ENCODE measurements at regions not wholly inside any gene's neighbourhood (a gene's known extent, or its start where the extent isn't known, plus 50 kb on each side); places are given as distances from the start of the nearest gene placed in this dataset.
A peak's percentile ranks its signal among the peaks of the same experiment; 100 is the strongest.

DNA sequence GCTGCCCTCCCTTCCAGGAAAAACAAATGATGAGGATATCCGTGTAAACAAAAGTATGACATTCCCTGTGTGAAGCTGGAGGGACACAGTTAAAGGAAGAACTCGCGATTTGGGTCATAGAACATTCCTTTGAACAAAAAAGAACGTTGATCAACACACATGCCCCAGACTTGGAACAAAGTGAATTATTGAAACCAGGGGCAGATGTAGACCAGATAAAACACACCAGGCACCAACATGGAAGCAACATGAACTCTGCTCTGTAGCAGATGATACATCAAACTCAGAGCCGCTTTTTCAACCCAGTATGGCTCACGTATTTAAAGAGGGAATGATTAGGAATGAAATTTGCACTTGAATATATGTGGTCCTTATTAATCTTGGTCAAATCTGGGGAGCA is 206.5 kb downstream of the TMEM182 start:
- no peak for DNase-seq

DNA sequence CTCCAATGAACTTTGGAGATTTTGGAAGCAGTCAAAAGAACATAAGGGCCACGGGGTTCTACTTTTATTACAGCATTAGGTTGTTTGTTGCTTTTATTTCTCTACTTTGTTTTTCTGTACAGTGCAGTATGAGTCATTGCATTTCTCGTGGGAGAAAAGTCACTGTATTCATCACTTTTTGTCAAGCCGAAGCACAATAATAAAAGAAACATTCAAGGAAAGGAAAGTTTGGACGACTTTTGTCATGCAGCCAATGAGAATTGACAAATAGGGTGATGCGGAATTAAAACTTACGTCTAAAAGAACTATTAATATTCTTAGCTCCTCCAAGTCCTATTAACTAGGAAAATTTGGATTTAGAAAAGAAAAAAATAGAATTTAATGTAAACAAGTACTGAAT is 209.9 kb downstream of the TMEM182 start:
- no peak for DNase-seq

DNA sequence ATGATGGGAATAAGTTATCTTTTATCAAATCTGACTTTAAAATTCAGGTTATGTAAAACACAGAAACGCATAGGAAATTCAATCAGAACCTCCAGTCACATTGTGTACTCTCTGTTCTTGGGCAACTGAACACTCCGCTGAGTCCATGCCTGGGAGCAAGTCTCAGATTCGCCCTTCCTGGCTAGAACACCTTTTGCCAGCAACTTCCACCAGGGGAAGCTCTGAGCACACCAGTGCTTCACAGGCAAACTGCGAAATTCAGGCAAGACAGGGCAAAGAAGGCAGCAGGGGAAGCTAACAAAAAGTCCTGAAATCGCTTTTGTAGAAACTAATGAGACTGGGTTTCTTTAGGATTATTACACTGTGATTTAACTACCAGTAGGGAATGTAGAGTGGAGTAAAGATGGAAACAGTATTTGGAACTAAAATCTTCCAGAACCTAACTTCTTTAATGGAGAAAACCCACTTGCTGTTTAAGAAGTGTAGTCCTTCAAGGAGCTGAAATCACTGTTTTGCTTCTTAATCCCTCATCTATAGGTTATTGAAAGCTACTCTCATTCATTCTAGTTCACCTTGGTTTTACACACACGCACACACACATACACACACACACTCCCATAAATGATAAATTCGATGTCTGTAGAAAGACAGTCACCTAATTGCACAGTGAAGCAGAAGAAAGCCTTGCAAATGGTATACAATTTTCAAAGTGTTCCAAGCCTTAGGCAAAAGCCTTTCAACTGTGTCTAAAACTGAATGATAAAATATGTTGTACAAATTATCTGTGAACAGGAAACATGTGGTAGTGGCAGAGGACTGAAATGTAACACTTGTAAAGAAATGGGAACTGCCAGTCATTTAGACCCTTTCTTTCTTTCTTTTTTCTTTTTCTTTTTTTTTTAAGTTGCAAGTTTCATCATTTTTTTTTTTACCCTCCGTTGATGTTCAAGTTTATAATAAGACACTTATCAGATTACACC is 214.5 kb downstream of the TMEM182 start:
- peak; percentile 85 for DNase-seq

DNA sequence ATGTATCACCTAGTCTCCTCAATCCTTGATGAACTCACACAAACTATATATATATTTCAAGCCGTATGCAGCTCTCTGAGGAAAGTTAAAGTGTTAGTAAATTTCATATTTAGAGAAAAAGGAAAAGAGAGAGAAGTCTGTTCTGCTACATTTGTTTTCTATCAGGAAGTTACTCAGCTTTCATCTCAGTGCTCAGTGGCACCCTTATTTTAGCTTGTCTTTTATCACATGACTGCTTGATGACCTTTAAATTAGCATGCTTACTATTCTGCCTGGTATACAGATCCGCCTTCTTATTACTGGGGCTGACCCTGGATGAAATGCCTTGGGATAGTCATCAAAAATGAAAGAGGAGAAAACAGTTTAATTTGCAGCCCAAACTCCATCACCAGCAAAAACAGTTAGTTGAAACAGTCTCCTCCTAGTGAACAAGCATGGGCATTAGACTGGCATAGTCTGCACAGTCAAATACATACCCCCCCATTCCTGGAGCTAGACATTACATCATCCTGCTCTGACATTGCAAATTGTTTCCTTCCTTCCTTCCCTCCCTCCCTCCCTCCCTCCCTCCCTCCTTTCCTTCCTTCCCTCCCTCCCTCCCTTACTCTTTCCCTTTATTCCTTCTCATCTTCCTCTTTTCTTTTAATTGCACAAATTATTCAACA is 215.7 kb downstream of the TMEM182 start:
- no peak for DNase-seq

DNA sequence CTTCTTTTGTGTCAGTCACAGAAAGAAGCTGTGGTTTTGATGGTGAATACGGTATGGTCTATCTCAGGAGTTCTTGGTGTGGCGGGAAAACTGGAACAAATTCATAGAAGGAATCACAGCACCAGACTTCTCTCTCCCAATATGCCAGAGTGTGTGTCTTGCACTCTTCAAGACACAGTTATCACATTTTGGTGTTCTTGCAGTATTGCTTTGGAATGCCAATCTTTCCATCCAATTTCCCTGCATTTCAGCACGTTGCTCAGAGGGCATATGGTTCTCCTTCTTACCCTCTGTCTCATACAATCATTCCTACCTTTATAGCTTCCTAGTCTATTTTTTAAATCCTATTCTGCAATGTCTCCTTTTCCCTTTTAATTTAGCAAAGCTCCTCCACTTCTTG is 216.3 kb downstream of the TMEM182 start:
- DNase-seq = no peak

DNA sequence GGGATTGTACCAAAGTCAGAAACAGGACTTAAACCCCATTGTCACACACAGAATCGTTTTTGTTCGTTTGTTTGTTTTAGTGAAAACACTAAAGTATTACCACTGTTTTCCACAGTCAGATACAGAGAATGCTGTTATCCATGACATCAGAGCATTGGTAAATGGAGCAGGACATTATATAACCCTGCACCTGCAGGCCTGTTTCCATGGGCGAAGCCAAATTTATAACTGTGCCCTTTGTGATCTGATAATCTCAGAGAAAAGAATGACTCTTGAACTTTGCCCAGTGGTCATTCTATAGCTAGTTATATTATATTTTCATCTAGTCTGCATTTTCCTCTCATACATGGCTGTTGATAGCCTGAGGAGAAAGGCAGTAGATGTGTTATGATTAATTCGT is 217.6 kb downstream of the TMEM182 start:
- DNase-seq = no peak

DNA sequence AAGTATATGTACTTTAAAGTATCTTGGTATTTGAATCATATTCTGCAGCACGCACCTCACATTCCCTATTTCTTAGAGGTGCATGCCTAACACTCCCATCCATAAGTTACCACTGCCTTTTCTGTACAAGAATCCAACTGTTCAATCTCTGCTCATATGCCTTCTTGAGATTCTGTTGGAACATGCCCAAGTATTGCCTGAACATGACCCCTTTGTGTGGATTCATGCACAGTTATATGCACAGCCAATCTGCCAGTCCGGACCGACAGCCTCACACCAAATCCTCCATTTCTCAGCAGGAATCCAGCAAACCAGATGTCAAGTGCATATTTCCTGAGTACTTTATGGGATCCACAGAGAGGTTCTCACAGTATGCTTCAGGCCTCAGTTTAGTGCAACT is 222.0 kb downstream of the TMEM182 start:
- peak; percentile 90 for DNase-seq

DNA sequence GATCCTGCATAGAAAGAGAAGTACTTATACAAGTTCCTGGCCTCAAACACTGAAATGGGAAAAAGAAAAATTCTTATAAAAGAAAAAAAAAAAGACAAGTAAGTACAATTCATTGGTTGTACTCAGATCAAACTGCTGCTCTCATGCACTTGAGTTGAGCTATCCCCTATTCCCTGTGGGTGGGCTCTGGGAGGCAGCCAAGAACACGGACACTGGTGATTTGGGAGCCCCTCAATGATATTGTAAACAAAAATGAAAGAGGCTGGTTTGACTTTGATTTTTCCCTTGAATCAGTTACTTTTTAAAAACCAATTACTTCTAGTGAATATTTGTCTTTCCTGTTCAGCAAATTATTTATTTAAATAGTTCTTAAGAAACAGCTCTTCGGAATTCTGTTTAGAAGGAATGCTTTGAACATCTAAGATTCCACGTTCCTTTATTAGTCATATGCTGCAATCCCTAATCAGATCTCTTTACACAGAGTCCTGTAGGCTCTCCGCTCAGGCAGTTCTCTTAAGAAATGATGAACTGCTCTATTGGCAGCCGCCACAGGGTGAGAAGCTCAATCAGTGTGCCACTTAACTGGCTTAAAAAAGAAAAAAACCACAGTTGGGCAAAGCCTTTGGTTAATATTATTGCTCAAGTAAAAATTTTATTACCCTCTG is 225.1 kb downstream of the TMEM182 start:
- no peak for DNase-seq

DNA sequence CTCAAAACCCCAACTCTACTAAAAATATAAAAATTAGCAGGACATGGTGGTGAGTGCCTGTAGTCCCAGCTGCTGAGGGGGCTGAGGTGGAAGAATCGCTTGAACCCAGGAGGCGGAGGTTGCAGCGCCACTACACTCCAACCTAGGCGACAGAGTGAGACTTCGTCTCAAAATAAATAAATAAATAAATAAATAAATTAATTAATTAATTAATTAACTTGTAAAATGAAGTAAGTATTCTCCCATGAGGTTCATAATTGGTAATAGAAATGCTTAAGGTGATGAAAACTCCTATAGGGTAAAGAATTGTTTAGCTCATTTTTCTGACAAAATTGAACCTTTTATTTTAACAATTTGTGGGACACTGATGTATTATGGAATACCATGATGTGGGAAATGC is 230.8 kb downstream of the TMEM182 start:
- no peak for DNase-seq

DNA sequence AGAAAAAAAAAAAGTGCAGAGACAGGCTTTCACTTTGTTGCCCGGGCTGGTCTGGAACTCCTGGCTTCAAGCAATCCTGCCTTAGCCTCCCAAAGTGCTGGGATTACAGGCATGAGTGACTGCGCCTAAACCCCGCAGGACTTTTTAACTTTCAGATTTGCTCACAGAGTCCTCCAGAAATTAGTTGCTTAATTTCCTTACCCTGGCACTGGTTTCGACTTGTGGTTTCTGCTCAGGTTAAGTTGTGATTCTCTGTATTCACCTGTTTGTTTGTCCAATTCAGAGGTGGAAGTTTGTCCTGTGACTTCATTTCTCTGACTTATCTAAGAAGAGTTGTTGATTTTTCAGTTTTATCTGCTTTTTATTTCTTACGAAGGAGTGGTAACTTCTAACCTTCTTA is 238.1 kb downstream of the TMEM182 start:
- no peak for DNase-seq

DNA sequence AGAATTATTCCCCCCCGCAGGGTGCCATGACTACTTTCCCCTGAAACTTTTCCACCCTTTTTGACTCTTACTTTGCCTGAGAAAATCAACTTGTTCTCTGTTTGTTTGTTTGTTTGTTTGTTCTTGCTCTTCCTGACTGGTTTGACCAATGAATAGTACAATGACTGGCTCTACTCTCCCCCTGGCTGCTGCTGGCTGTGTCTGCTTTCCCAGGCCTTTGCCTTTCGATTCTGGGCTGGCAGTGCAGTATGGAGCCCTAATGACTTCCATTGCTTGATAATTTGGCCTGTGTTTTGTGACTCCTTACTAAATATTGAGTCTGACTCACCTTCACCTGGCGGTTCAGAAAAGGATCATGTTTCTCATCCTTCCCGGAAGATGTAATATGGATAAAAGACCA is 241.1 kb downstream of the TMEM182 start:
- no peak for DNase-seq

DNA sequence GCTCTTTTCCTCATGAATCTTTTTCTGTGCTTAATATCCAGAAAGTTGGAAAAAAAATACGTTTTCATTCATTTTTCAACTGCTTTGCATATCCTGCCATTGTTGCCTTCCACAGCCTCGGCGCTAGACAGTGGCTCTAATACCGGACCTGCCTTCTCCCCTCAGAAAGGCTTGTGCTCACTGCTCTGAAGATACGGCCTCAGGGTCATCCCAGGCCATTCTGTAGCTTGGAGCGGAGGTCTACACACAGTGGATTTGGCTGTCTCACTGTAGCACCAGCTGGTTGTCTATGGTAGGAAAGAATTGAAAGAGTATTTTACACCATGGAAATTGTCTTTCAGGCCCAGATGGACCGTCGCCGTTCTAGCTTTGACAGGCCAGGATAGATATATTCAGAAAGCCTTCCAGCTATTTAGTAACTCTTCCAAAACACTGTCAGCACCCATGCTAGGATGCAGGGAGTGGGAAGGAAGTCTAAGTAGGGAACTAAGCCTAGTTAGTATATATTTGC is 242.0 kb downstream of the TMEM182 start:
- DNase-seq = no peak

DNA sequence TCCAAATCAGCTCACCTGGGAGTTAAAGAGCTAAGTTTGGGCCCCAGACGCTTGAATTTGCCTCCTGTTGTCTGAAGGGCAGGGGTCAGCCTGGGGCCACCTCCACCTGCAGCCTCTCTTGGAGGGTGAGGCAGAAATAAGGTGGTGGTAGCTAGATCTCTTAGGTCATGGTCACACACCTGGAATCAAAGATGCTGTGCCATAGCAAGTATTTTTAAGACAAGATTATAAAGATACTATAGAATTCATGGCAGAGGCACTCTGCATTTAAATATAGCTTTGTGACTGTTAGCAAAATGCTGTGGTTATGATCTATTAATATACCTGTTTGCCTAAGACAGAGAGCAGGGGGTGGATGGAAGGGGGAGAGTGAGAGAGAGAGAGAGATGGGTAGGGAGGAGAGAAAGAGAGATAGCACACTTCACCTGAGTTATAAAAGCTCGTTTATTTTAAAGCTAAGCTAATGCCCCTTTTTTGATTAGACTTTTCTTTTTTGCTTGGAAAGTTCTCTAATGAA is 242.7 kb downstream of the TMEM182 start:
- DNase-seq = no peak

DNA sequence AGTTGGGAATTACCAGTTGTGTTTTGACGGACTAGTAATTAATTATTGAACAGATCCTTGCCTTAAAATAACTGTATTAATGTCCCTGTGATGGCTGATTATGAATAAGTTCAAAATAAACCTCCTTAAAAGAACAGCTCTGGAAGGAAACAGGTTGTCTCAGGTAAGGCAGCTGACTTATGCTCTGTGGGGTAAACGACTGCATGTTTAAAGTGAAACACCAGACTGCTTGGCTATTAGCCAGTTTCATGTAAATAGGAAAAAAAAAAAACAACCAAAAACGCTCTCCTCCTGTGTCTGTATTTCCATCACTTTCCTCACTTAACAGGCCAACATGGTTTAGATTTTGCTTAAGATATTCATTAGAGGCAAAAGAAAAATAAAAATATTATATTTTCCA is 243.6 kb downstream of the TMEM182 start:
- peak; percentile 95 for DNase-seq

DNA sequence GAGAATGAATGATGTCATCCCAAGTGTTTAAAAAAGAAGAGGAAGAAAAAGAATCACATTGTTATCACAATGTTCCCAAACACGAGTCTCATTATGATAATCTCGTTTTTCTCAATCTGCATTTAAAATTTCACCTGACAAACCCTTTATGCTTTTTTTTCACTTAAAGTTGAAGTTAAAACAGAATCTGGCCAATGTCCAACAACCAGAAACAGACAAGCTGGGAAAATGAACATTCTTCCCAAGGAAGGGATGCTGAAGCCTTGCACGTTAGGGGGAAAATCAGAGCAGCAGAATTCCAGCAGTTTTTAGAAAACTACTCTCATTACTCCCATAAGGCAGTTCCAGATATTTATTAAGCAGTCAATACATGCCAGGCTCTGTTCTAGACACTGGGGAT is 245.3 kb downstream of the TMEM182 start:
- DNase-seq = no peak

DNA sequence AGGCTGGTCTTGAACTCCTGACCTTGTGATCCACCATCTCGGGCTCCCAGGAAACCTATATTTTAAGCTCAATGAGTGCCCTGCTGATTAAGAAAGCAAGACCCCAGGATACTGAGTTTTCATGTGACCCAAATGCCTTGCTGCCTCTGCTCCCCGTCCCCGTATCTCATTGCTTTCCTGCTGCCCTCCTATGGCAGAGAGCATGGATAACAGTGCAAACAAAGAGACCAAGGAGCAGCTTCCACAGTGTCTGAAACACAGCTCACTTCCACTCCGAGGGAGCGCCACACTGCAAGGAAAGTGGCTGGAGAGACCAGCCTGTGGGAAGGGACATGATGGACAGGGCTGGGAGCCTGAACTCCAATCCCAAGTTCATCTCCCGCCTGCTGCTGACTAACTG is 246.8 kb downstream of the TMEM182 start:
- DNase-seq = no peak

DNA sequence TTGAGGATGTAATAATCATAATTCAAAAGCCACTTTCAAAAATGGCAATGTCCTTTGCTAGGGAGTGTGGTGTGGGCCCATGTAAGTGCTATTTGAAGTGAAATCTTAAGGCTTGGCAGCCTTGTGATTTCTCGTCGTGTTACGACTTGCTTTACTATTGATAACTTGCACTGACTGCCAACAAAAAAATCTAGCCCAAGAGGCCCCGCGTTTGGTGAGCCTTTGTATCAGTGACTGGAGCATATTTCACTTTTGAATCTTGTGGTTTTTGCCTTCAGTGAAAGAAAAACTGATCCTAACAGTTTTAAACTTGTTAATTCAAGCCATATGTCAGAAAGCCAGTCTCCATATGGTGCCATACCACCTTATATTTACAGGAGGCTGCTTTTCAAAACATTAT is 248.0 kb downstream of the TMEM182 start:
- DNase-seq = peak; percentile 87

DNA sequence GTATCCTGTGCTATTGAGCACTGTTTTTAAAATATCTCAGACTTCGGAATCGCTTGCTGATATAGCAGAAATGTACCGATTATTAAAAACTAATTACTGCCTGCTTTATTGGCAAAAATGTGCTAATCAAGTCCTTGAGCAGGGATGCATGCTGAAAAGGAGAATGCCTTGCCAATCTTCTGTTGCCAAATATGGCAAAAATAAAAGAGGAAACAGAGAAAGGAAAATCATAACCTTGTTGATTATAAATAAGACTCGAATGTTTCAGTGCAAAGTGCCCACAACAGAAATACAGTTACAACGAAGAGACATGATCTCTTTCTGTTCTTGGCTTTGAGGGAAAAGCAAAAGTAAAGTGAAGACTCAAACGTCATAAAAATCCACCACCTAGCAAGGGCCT is 248.5 kb downstream of the TMEM182 start:
- peak; percentile 54 for DNase-seq

DNA sequence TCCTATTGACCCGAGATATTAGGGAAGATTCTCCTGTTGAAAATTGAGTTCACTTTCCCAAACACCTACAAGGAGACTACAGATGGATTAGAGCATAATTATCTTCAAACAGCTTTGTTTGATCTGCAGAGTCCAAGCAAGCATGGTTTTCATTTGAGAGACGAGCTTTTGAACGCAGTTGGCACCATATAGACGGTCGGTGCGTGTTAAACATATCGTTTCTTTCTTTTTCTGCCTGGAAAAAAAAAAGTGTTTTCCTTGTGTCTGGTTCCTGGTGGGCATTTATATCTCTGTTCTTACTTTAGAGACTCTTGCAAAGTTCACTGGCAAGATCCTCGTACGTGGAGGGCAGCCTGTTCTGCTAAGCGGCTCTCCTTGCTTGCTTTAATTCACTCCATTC is 248.9 kb downstream of the TMEM182 start:
- no peak for DNase-seq

DNA sequence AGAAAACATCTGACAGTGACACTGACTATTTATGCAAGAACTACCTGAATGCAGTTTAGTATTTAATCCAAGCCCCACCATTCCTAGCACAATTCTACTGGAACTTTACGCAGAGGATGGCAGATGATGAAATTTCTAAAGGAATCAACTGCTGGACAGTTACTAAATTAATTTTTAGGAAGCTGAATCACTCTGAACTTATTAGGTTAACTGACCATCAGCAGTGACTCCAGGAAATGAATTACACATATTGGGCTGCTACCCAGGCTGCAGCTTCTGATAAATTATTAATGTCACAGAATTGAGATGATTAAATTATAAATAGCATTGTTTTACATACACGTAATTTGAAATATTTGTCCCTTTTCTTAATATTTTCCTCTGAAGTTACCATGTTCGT is 250.8 kb downstream of the TMEM182 start:
- no peak for DNase-seq

DNA sequence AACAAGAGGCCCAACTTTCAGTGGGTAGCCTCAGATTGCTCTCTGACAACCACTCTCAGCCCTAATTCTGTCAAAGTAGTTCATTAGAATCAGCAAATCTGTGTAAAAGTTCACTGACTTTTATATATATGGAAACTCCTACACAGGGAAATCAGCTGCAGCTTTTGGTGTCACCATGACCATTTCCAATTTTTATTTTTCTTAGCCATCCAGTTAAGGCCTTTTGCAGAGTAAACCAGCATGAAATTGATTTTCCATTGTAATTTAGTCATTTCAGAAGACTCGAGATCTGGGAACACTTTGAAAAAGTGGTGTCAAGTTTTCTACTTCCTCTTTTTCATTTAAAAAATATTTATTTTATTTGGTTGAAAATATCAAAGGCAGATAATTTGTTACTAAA is 263.2 kb downstream of the TMEM182 start:
- no peak for DNase-seq

DNA sequence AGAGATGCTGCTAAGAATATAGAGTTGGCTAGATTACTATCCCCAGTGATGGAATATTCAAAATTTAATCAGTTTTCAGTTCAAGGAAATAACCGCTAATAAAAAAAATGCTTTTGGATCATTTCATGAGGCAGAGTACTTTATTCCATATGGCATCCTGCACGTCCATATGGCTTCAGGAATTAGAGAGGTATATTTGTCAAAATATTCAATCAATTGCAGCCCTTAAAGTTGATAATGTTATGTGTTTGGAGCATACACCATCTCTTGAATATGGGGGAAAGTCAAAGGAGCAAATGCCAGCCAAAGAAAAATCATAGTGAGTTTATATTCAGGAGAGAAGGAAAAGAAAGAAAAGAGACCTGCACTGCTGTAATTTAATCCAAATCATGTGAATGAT is 266.4 kb downstream of the TMEM182 start:
- DNase-seq = peak; percentile 29
